Neuronal stem cell (in vitro differentiated cells): ENCODE measurements at regions not wholly inside any gene's neighbourhood (a gene's known extent, or its start where the extent isn't known, plus 50 kb on each side); places are given as distances from the start of the nearest gene placed in this dataset.
"Not testable (repeated sequence)": the region's sequence is repeated elsewhere in the genome, so short reads cannot be mapped to it uniquely, and the experiment has no call there.

Source experiments
- DNase-seq: peaks from one replicate; pipeline ENCODE4 v3.0.0-alpha.2; 2013; ENCODE audit warnings: low spot score
- H2AFZ ChIP-seq: one replicate; pipeline ENCODE4 v1.6.1; 2013; ENCODE audit warnings: mild to moderate bottlenecking, low read length, inconsistent platforms
- H2AK5ac ChIP-seq: 2 replicates; pipeline ENCODE4 v1.6.1; 2013; ENCODE audit warnings: low read depth, mild to moderate bottlenecking, inconsistent platforms, low read length, moderate library complexity, mixed read lengths
- H2BK120ac ChIP-seq: 2 replicates; pipeline ENCODE4 v1.6.1; 2013; ENCODE audit warnings: low read depth, mild to moderate bottlenecking, inconsistent platforms, low read length, moderate library complexity, mixed read lengths
- H2BK12ac ChIP-seq: one replicate; pipeline ENCODE4 v1.6.1; 2013; ENCODE audit warnings: low read length, inconsistent platforms
- H2BK15ac ChIP-seq: 2 replicates; pipeline ENCODE4 v1.6.1; 2013; ENCODE audit warnings: mild to moderate bottlenecking, low read length, inconsistent platforms, mixed read lengths
- H2BK5ac ChIP-seq: one replicate; pipeline ENCODE4 v1.6.1; 2013; ENCODE audit warnings: inconsistent platforms, mild to moderate bottlenecking, low read length, moderate library complexity
- H3K14ac ChIP-seq: one replicate; pipeline ENCODE4 v1.6.1; 2013; ENCODE audit warnings: low read length, inconsistent platforms
- H3K18ac ChIP-seq: 2 replicates; pipeline ENCODE4 v1.6.1; 2013; ENCODE audit warnings: low read length, inconsistent platforms
- H3K23ac ChIP-seq: 2 replicates; pipeline ENCODE4 v1.6.1; 2013; ENCODE audit warnings: low read depth, mild to moderate bottlenecking, mixed read lengths, low read length, inconsistent platforms; ENCODE audit not compliant: poor library complexity
- H3K27ac ChIP-seq: replicated peaks from 3 replicates; pipeline ENCODE4 v1.5.1; 2013; ENCODE audit warnings: low read length, inconsistent platforms
- H3K27me3 ChIP-seq, 3 experiments: 2 replicates each; pipeline ENCODE4 v1.6.1; 2013; ENCODE audit warnings: low read length in 3 of 3, mild to moderate bottlenecking in 2 of 3, inconsistent platforms in 1 of 3, low read depth in 1 of 3, mixed read lengths in 1 of 3, moderate library complexity in 1 of 3; ENCODE audit not compliant: control insufficient read depth in 3 of 3, insufficient read depth in 3 of 3
- H3K36me3 ChIP-seq, 2 donors: replicated peaks in 1 of 2; 2 replicates each; pipeline ENCODE4 v1.6.1; 2013; ENCODE audit warnings: low read length in 2 of 2; ENCODE audit not compliant: control insufficient read depth in 2 of 2, insufficient read depth in 2 of 2
- H3K4ac ChIP-seq: 2 replicates; pipeline ENCODE4 v1.6.1; 2013; ENCODE audit warnings: inconsistent platforms, mild to moderate bottlenecking, low read length, moderate library complexity
- H3K4me1 ChIP-seq, 2 donors: 1 replicate in 1 of 2; 2 replicates in 1 of 2; pipeline ENCODE4 v1.6.1; 2013; ENCODE audit warnings: low read length in 2 of 2, low read depth in 1 of 2; ENCODE audit not compliant: control insufficient read depth in 2 of 2, insufficient read depth in 1 of 2
- H3K4me2 ChIP-seq: one replicate; pipeline ENCODE4 v1.6.1; 2013; ENCODE audit warnings: mild to moderate bottlenecking, low read length, inconsistent platforms; ENCODE audit not compliant: insufficient read depth, poor library complexity, severe bottlenecking
- H3K4me3 ChIP-seq, 2 donors: 2 replicates each; pipeline ENCODE4 v1.5.1; 2013; ENCODE audit warnings: low read length in 2 of 2, mild to moderate bottlenecking in 2 of 2, inconsistent platforms in 1 of 2, moderate library complexity in 1 of 2
- H3K79me1 ChIP-seq: one replicate; pipeline ENCODE4 v1.6.1; 2013; ENCODE audit warnings: low read depth, mild to moderate bottlenecking, inconsistent platforms, low read length, moderate library complexity
- H3K9ac ChIP-seq: one replicate; pipeline ENCODE4 v1.6.1; 2013; ENCODE audit warnings: mild to moderate bottlenecking, low read depth, low read length, inconsistent platforms; ENCODE audit not compliant: poor library complexity
- H3K9me3 ChIP-seq, 2 donors: replicated peaks in 1 of 2; 2 replicates each; pipeline versions ENCODE3 to v1.6.1; 2013; ENCODE audit warnings: low read length in 2 of 2, mild to moderate bottlenecking in 2 of 2, inconsistent platforms in 1 of 2, low read depth in 1 of 2, mixed read lengths in 1 of 2, moderate library complexity in 1 of 2; ENCODE audit not compliant: control insufficient read depth in 2 of 2, insufficient read depth in 1 of 2
- H4K8ac ChIP-seq: one replicate; pipeline ENCODE4 v1.6.1; 2013; ENCODE audit warnings: low read depth, mild to moderate bottlenecking, inconsistent platforms, low read length, moderate library complexity
- H4K91ac ChIP-seq: one replicate; pipeline ENCODE4 v1.6.1; 2013; ENCODE audit warnings: low read length, low read depth, mild to moderate bottlenecking, inconsistent platforms; ENCODE audit not compliant: poor library complexity
- WGBS, 2 donors: extraction: QIAGEN DNeasy Blood & Tissue Kit; methylation state at CpG; one replicate each; pipeline ENCODE4 v1.1.7; 2013; ENCODE audit warnings: missing lambda C conversion rate in 2 of 2, mixed read lengths in 1 of 2; ENCODE audit not compliant: insufficient read length in 2 of 2, insufficient replicate concordance in 1 of 2; ENCODE audit errors: extremely low coverage in 2 of 2; 5-methylcytosine and 5-hydroxymethylcytosine counted together

DNA sequence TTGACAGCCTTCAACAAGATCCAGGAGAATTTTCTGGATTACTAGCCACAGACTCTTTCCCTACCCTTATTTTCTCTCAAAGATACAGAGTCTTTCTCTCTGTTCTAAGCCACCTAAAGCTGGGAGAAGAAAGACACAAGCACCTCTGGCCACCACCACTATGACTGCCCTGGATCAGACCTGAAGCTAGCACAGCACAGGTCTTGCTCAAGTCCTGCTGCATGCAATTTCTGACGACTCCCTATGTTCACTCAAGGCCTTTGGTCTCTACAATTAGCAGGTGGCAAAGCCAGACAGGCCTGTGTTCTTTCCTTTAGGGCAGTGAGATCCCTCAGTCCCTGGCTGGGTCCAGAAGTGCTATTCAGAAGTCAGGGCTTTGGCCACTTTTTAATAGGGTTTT, 1614.5 kb downstream of the SPATA31A7 start:
- not testable (repeated sequence) for H3K36me3 ChIP-seq, H4K91ac ChIP-seq, H3K4me1 ChIP-seq, H2BK5ac ChIP-seq, H3K27ac ChIP-seq, H3K4me2 ChIP-seq, H3K4ac ChIP-seq, H3K9ac ChIP-seq, H4K8ac ChIP-seq, H2BK15ac ChIP-seq, H2AFZ ChIP-seq, H3K4me3 ChIP-seq, H3K18ac ChIP-seq, H2BK120ac ChIP-seq, H2BK12ac ChIP-seq, H3K79me1 ChIP-seq, H2AK5ac ChIP-seq, H3K23ac ChIP-seq, DNase-seq, H3K14ac ChIP-seq
- H3K9me3 ChIP-seq: peaks cover 0 to 21% of the 10 kb centered on the region in 2 donors
- WGBS, 2 donors: no CpG with 5 or more reads among the region's 1 CpG
- peaks cover 24 to 42% (median 30%) of the 10 kb centered on the region in 3 experiments for H3K27me3 ChIP-seq

DNA sequence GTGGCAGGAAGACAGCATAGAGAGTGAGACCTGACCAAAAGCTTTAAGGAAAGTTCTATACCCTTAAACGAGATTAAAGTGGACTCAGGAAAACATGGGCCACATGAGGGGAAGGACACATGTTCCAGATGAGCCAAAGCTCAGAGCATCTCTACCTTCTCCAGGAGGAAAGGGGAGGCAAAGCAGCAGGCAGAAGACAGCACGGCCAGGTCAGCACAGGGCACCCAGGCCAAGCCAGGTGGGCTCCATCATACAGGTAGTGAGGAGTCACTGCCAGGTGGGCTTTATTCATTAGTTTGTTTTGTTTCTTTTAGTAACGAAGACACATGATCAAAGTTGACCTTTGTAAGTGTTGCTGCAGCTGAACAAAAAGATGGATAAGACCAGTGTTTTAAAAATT, 1617.6 kb downstream of the SPATA31A7 start:
- H2BK15ac ChIP-seq, H4K8ac ChIP-seq, H3K9ac ChIP-seq, H2BK12ac ChIP-seq, H2BK120ac ChIP-seq, H3K4me1 ChIP-seq, H2AK5ac ChIP-seq, H2BK5ac ChIP-seq, H3K79me1 ChIP-seq, H4K91ac ChIP-seq, H3K4me2 ChIP-seq, H3K4me3 ChIP-seq, H3K27ac ChIP-seq, H2AFZ ChIP-seq, H3K18ac ChIP-seq, H3K36me3 ChIP-seq, H3K4ac ChIP-seq, DNase-seq, H3K23ac ChIP-seq, H3K9me3 ChIP-seq, H3K14ac ChIP-seq: not testable (repeated sequence)
- no CpG with 5 or more reads among the region's 3 CpGs for WGBS, 2 donors
- peaks cover 0 to 15% (median 4%) of the 10 kb centered on the region in 3 experiments for H3K27me3 ChIP-seq

DNA sequence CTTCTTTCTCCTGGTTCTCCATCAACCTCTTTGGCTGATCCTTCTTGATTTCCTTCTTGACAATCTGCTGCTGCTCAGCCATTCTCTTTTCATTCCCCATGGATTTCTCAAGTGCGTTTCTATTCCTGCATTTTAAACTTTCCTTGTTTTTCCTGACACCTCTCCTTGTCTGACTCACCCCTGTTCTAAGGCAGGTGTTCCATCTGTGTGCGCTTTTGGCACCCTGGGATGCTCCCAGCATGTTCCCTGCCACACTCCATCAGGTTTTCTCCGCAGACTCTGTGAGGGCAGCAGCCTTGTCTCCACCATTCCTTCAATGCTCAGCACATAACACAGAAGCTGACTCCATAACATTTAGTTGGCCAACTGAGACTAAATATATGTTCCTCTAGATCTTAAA, 1618.2 kb downstream of the SPATA31A7 start:
- H3K4me1 ChIP-seq, H3K27ac ChIP-seq, H3K23ac ChIP-seq, H2BK5ac ChIP-seq, H3K79me1 ChIP-seq, H3K18ac ChIP-seq, H4K91ac ChIP-seq, H2BK120ac ChIP-seq, H3K36me3 ChIP-seq, H3K4me3 ChIP-seq, H2BK12ac ChIP-seq, H3K9me3 ChIP-seq, H3K4me2 ChIP-seq, H4K8ac ChIP-seq, DNase-seq, H3K9ac ChIP-seq, H3K14ac ChIP-seq, H2AK5ac ChIP-seq, H3K4ac ChIP-seq, H2BK15ac ChIP-seq, H2AFZ ChIP-seq: not testable (repeated sequence)
- peaks cover 0 to 13% (median 4%) of the 10 kb centered on the region in 3 experiments for H3K27me3 ChIP-seq
- WGBS, 2 donors: no CpG with 5 or more reads among the region's 3 CpGs

DNA sequence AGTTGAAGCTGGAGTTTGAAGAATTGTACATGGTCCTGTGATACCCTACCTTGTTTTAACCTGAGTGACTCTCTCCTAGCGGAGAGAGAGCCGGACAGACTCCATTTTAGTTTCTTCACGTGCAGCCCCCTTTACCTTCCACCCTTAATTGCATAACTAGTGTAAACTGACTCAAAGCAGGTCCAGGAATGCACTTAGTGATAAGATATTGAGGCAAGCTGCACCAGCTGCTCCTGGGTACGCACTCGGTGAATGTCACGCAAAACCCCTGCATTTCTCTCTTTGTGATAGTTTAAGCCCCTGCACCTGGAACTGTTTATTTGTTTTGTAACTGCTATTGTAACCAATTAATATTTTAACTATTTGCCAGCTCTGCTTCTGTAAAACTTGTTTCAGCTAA, 1620.5 kb downstream of the SPATA31A7 start:
- H4K91ac ChIP-seq, H3K4me1 ChIP-seq, H2BK120ac ChIP-seq, H2BK15ac ChIP-seq, H2BK5ac ChIP-seq, H3K4ac ChIP-seq, H3K23ac ChIP-seq, H2AFZ ChIP-seq, H3K79me1 ChIP-seq, H3K27ac ChIP-seq, DNase-seq, H3K9me3 ChIP-seq, H4K8ac ChIP-seq, H3K36me3 ChIP-seq, H3K9ac ChIP-seq, H2AK5ac ChIP-seq, H3K4me2 ChIP-seq, H3K18ac ChIP-seq, H3K27me3 ChIP-seq, H3K14ac ChIP-seq, H2BK12ac ChIP-seq, H3K4me3 ChIP-seq: not testable (repeated sequence)
- no CpG with 5 or more reads among the region's 6 CpGs for WGBS, 2 donors
